Endothelial cell of umbilical vein (primary cell): ENCODE measurements at regions not wholly inside any gene's neighbourhood (a gene's known extent, or its start where the extent isn't known, plus 50 kb on each side); places are given as distances from the start of the nearest gene placed in this dataset.

Experiments used
- BruUV-seq: library from RNA; stranded (reverse); fragments of 400-500 nt; replicated peaks from 2 replicates; lab custom pipeline; 2021; lab: Mats Ljungman, UMichigan
- CTCF ChIA-PET: fragments of 300-600, 350-600 bp; sonication (Branson Sonifier 250); formaldehyde crosslinking; loops from one replicate; lab custom pipeline; 2021; ENCODE audit warnings: antibody characterized with exemption, inconsistent platforms; lab: Charles Lee
- POLR2A ChIA-PET: fragments of 300-600, 350-600 bp; sonication (Branson Sonifier 250); formaldehyde crosslinking; loops from one replicate; lab custom pipeline; 2021; ENCODE audit warnings: antibody characterized with exemption, inconsistent platforms; lab: Charles Lee
- DNase-seq: peaks from one replicate; pipeline ENCODE4 v3.0.0-alpha.2; 2011; ENCODE audit warnings: low read depth, low spot score
- FAIRE-seq: peaks from 2 replicates; lab custom pipeline; 2011; peaks lifted over from hg19 to GRCh38; lab: Jason Lieb, UNC
- H2AFZ ChIP-seq: 2 replicates; pipeline ENCODE4 v1.6.0; 2012; ENCODE audit warnings: low read depth, low read length, control low read depth, inconsistent platforms
- H3K27ac ChIP-seq: 2 replicates; pipeline ENCODE4 v1.5.1; 2011; ENCODE audit warnings: low read depth, mild to moderate bottlenecking, control low read depth, low read length, moderate library complexity; ENCODE audit not compliant: insufficient read depth
- H3K27me3 ChIP-seq, 2 experiments: 2 replicates each; pipeline versions ENCODE4 v1.6.0 to v1.6.1; 2011; ENCODE audit warnings: low read length in 2 of 2, mixed read lengths in 1 of 2; ENCODE audit not compliant: control insufficient read depth in 2 of 2, insufficient read depth in 2 of 2
- H3K36me3 ChIP-seq, 2 experiments: 2 replicates in 1 of 2; 3 replicates in 1 of 2; pipeline ENCODE4 v1.5.1; 2011; ENCODE audit warnings: low read length in 2 of 2, mild to moderate bottlenecking in 1 of 2, moderate library complexity in 1 of 2; ENCODE audit not compliant: control insufficient read depth in 2 of 2, insufficient read depth in 2 of 2; ENCODE audit errors: extremely low read depth in 1 of 2
- H3K4me1 ChIP-seq: 3 replicates; pipeline ENCODE4 v1.5.1; 2011; ENCODE audit warnings: mild to moderate bottlenecking, low read length; ENCODE audit not compliant: control insufficient read depth, insufficient read depth; ENCODE audit errors: extremely low read depth
- H3K4me2 ChIP-seq: 2 replicates; pipeline ENCODE4 v1.6.1; 2011; ENCODE audit warnings: low read length, control low read depth, mixed read lengths; ENCODE audit not compliant: insufficient read depth
- H3K4me3 ChIP-seq, 3 experiments: fragments of 200-600 bp in 1 of 3; sonication (generic), shearing (Covaris generic) in 1 of 3; replicated peaks in 1 of 3; 2 replicates each; pipeline ENCODE4 v1.5.1; 2011 to 2016; ENCODE audit warnings: control low read depth in 3 of 3, low read length in 3 of 3, mild to moderate bottlenecking in 2 of 3, inconsistent platforms in 1 of 3, low read depth in 1 of 3, moderate library complexity in 1 of 3; ENCODE audit not compliant: insufficient read depth in 1 of 3
- H3K79me2 ChIP-seq: 2 replicates; pipeline ENCODE4 v1.6.0; 2012; ENCODE audit warnings: low read length, inconsistent platforms; ENCODE audit not compliant: control insufficient read depth, insufficient read depth
- H3K9ac ChIP-seq: replicated peaks from 2 replicates; pipeline ENCODE3; 2011; ENCODE audit warnings: low read length, control low read depth; ENCODE audit not compliant: insufficient read depth; ENCODE audit errors: extremely low read depth
- H3K9me1 ChIP-seq: replicated peaks from 3 replicates; pipeline ENCODE4 v1.6.0; 2011; ENCODE audit warnings: mild to moderate bottlenecking, low read length; ENCODE audit not compliant: control insufficient read depth, insufficient read depth; ENCODE audit errors: extremely low read depth
- H3K9me3 ChIP-seq: replicated peaks from 2 replicates; pipeline ENCODE4 v1.5.1; 2012; ENCODE audit warnings: low read length, inconsistent platforms; ENCODE audit not compliant: control insufficient read depth, insufficient read depth
- H4K20me1 ChIP-seq: replicated peaks from 2 replicates; pipeline ENCODE3; 2011; ENCODE audit warnings: mild to moderate bottlenecking, low read length; ENCODE audit not compliant: control insufficient read depth, insufficient read depth; ENCODE audit errors: extremely low read depth
- FOS ChIP-seq: IDR thresholded peaks from 2 replicates; pipeline ENCODE4 v1.6.1; 2011; ENCODE audit warnings: mild to moderate bottlenecking, low read length, moderate library complexity, borderline replicate concordance; ENCODE audit not compliant: insufficient read depth
- GATA2 ChIP-seq: IDR thresholded peaks from 2 replicates; pipeline ENCODE4 v1.7.0; 2011; ENCODE audit warnings: low read depth, mild to moderate bottlenecking, moderate library complexity, mixed read lengths, low read length; ENCODE audit not compliant: insufficient read length, insufficient read depth
- JUN ChIP-seq: IDR thresholded peaks from 2 replicates; pipeline ENCODE4 v1.6.1; 2011; ENCODE audit warnings: borderline replicate concordance, low read depth; ENCODE audit not compliant: insufficient read length, insufficient read depth
- MAX ChIP-seq: IDR thresholded peaks from 2 replicates; pipeline ENCODE4 v1.6.1; 2011; ENCODE audit not compliant: insufficient read depth, insufficient read length
- MYC ChIP-seq: IDR thresholded peaks from one replicate; pipeline ENCODE4 v1.6.1; 2011; ENCODE audit warnings: mild to moderate bottlenecking, low read depth, low read length
- POLR2AphosphoS5 ChIP-seq: IDR thresholded peaks from 2 replicates; pipeline ENCODE4 v1.6.1; 2012; ENCODE audit warnings: low read depth, mild to moderate bottlenecking, control low read depth, low read length, moderate library complexity; ENCODE audit not compliant: insufficient read depth
- dilution Hi-C: fragments of 300-500 bp; cut with MboI; formaldehyde crosslinking; loops from one replicate; pipeline ENCODE4 v1.15.0; 2019; ENCODE audit warnings: low sequenced_read_pairs; ENCODE audit not compliant: extremely low pct_ligation_motif_present
- intact Hi-C: fragments of 100-400 bp; cut with micrococcal nuclease; formaldehyde crosslinking; loops from one replicate; pipeline ENCODE4 v1.10.0; 2022
- TF ChIP-seq, protein P1 (sequence below), 2 donors: IDR thresholded peaks; 1 replicate in 1 of 2; 2 replicates in 1 of 2; pipeline ENCODE4 v1.5.1; 2011; ENCODE audit warnings: low read length in 2 of 2, mild to moderate bottlenecking in 2 of 2, moderate library complexity in 2 of 2, control low read depth in 1 of 2, inconsistent platforms in 1 of 2, low read depth in 1 of 2; ENCODE audit not compliant: insufficient read depth in 1 of 2; ENCODE audit errors: extremely low read depth in 1 of 2

DNA sequence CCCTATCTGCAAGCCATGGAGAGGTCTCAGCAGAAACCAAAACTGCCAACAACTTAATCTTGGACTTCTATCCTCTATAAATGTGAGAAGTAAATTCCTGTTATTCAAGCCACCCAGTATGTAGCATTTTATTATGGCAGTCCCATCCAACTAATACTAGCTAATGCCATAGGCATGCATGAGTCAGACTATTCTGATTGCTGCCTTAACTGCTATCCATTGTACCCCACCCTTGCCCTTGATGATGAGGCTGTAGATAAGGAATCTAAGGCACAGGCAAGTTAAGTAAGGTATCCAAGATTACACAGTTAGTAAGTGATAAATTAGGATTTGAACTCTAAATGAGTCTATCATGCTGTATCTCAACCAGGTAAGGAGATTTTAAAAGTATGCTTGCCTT lies 223.0 kb downstream of the UBE2E3 start:
- TF ChIP-seq GATA2 (peak; percentile 90), FOS (peak; percentile 86), JUN (peak; percentile 43), POLR2AphosphoS5 (peak; percentile 33)
- TF ChIP-seq, protein P1, sequence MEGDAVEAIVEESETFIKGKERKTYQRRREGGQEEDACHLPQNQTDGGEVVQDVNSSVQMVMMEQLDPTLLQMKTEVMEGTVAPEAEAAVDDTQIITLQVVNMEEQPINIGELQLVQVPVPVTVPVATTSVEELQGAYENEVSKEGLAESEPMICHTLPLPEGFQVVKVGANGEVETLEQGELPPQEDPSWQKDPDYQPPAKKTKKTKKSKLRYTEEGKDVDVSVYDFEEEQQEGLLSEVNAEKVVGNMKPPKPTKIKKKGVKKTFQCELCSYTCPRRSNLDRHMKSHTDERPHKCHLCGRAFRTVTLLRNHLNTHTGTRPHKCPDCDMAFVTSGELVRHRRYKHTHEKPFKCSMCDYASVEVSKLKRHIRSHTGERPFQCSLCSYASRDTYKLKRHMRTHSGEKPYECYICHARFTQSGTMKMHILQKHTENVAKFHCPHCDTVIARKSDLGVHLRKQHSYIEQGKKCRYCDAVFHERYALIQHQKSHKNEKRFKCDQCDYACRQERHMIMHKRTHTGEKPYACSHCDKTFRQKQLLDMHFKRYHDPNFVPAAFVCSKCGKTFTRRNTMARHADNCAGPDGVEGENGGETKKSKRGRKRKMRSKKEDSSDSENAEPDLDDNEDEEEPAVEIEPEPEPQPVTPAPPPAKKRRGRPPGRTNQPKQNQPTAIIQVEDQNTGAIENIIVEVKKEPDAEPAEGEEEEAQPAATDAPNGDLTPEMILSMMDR (IDR thresholded peaks at IDR 0.05; ENCODE audit: extremely low read depth in 1 of 2, insufficient read depth in 1 of 2, low read depth in 1 of 2, low read length in 2 of 2) = no peak
- Histone ChIP-seq H3K79me2 (no peaks in the 10 kb centered on the region), H3K9me3 (no peaks in the 10 kb centered on the region), H3K36me3 (no peaks in the 10 kb centered on the region), H3K4me2 (no peak overlapping the region), H3K9me1 (no peaks in the 10 kb centered on the region), H2AFZ (no peak overlapping the region), H3K27me3 (no peaks in the 10 kb centered on the region), H4K20me1 (no peaks in the 10 kb centered on the region), H3K4me1 (no peaks in the 10 kb centered on the region), H3K27ac (no peak overlapping the region), H3K4me3 (no peak overlapping the region), H3K9ac (no peak overlapping the region)
- dilution Hi-C loops (no loop called here), intact Hi-C loops (no loop called here)
- ChIA-PET CTCF (interaction anchor here (1.2 kb wide), 1 partner anchor 98 kb away, joined by 3 read pairs; no protein-coding TSS in a partner anchor), POLR2A (no interaction called here)
- FAIRE-seq (no peak), DNase-seq (peak; percentile 54)
- BruUV-seq = no TSS peak

- CTCF ChIA-PET = interaction anchor here (1.2 kb wide), 1 partner anchor 99 kb away, joined by 3 read pairs; no protein-coding TSS in a partner anchor
- Histone ChIP-seq H3K9me1 (no peaks in the 10 kb centered on the region), H3K36me3 (no peaks in the 10 kb centered on the region), H3K27me3 (no peaks in the 10 kb centered on the region), H3K4me2 (no peak overlapping the region), H4K20me1 (no peaks in the 10 kb centered on the region), H3K79me2 (no peaks in the 10 kb centered on the region), H3K4me1 (no peaks in the 10 kb centered on the region), H2AFZ (no peak overlapping the region), H3K9ac (no peak overlapping the region), H3K27ac (no peak overlapping the region), H3K4me3 (no peak overlapping the region), H3K9me3 (no peaks in the 10 kb centered on the region)
- dilution Hi-C loops (no loop called here), intact Hi-C loops (no loop called here)
- no peak for DNase-seq
- FAIRE-seq = no peak
- TF ChIP-seq MAX (no peak), MYC (no peak), GATA2 (no peak)
- no TSS peak for BruUV-seq
- POLR2A ChIA-PET = no interaction called here
These were observed 223.5 kb downstream of the UBE2E3 start for GRCh38 chr2:181203916-181204315.
